Chondrocyte (in vitro differentiated cells): ENCODE measurements at regions not wholly inside any gene's neighbourhood (a gene's known extent, or its start where the extent isn't known, plus 50 kb on each side); places are given as distances from the start of the nearest gene placed in this dataset.

Experiments used
- DNase-seq: peaks from one replicate; pipeline ENCODE4 v3.0.0; 2021; ENCODE audit warnings: mixed read lengths, low spot score
- H3K27ac Mint-ChIP-seq: one replicate; pipeline ENCODE4 v1.8.0; 2021; ENCODE audit warnings: mild to moderate bottlenecking, moderate library complexity, mixed read lengths; ENCODE audit not compliant: unreplicated experiment
- H3K27me3 Mint-ChIP-seq: 2 replicates; pipeline ENCODE4 v1.8.0; 2021; ENCODE audit warnings: low read depth, mixed read lengths
- H3K36me3 Mint-ChIP-seq: 2 replicates; pipeline ENCODE4 v1.8.0; 2021; ENCODE audit warnings: low read depth, mixed read lengths
- H3K4me1 Mint-ChIP-seq: 2 replicates; pipeline ENCODE4 v1.8.0; 2021; ENCODE audit warnings: low read depth, mild to moderate bottlenecking, mixed read lengths
- H3K4me3 Mint-ChIP-seq: one replicate; pipeline ENCODE4 v1.8.0; 2021; ENCODE audit warnings: mild to moderate bottlenecking, moderate library complexity, mixed read lengths; ENCODE audit not compliant: unreplicated experiment
- H3K9me3 Mint-ChIP-seq: 2 replicates; pipeline ENCODE4 v1.8.0; 2021; ENCODE audit warnings: low read depth, mixed read lengths
- CTCF ChIP-seq: fragments of 200-600 bp; sonication (generic); IDR thresholded peaks from 2 replicates; pipeline ENCODE4 v1.5.0; 2021; ENCODE audit warnings: antibody characterized with exemption, mild to moderate bottlenecking, moderate library complexity

- no peaks in the 10 kb centered on the region for H3K36me3 Mint-ChIP-seq
- no peaks in the 10 kb centered on the region for H3K4me1 Mint-ChIP-seq
- H3K27ac Mint-ChIP-seq = no peak overlapping the region
- no peak overlapping the region for H3K4me3 Mint-ChIP-seq
- no peaks in the 10 kb centered on the region for H3K9me3 Mint-ChIP-seq
- no peak for TF ChIP-seq CTCF
- DNase-seq = no peak
- H3K27me3 Mint-ChIP-seq = no peaks in the 10 kb centered on the region
These were observed 76.8 kb upstream of the EPC2 start for GRCh38 chr2:148567716-148568115.

GRCh38 chr2:148568597-148568996 is 76.0 kb upstream of the EPC2 start:
- H3K9me3 Mint-ChIP-seq = no peaks in the 10 kb centered on the region
- no peaks in the 10 kb centered on the region for H3K27me3 Mint-ChIP-seq
- no peak for TF ChIP-seq CTCF
- no peak overlapping the region for H3K4me3 Mint-ChIP-seq
- H3K4me1 Mint-ChIP-seq = no peaks in the 10 kb centered on the region
- H3K36me3 Mint-ChIP-seq = no peaks in the 10 kb centered on the region
- H3K27ac Mint-ChIP-seq = no peak overlapping the region
- DNase-seq = no peak

GRCh38 chr2:148569221-148569620 is 75.3 kb upstream of the EPC2 start:
- no peak for TF ChIP-seq CTCF
- no peak overlapping the region for H3K4me3 Mint-ChIP-seq
- no peak overlapping the region for H3K27ac Mint-ChIP-seq
- no peak for DNase-seq
- H3K9me3 Mint-ChIP-seq = no peaks in the 10 kb centered on the region
- no peaks in the 10 kb centered on the region for H3K27me3 Mint-ChIP-seq
- H3K36me3 Mint-ChIP-seq = no peaks in the 10 kb centered on the region
- H3K4me1 Mint-ChIP-seq = no peaks in the 10 kb centered on the region

GRCh38 chr2:148570989-148571388 is 73.6 kb upstream of the EPC2 start:
- TF ChIP-seq CTCF = no peak
- H3K9me3 Mint-ChIP-seq = no peaks in the 10 kb centered on the region
- H3K4me3 Mint-ChIP-seq = no peak overlapping the region
- no peak for DNase-seq
- no peaks in the 10 kb centered on the region for H3K27me3 Mint-ChIP-seq
- H3K4me1 Mint-ChIP-seq = no peaks in the 10 kb centered on the region
- no peak overlapping the region for H3K27ac Mint-ChIP-seq
- no peaks in the 10 kb centered on the region for H3K36me3 Mint-ChIP-seq

- no peaks in the 10 kb centered on the region for H3K36me3 Mint-ChIP-seq
- H3K27ac Mint-ChIP-seq = no peak overlapping the region
- no peak for DNase-seq
- no peaks in the 10 kb centered on the region for H3K9me3 Mint-ChIP-seq
- no peak for TF ChIP-seq CTCF
- no peak overlapping the region for H3K4me3 Mint-ChIP-seq
- H3K27me3 Mint-ChIP-seq = no peaks in the 10 kb centered on the region
- peaks cover 12% of the 10 kb centered on the region for H3K4me1 Mint-ChIP-seq
These were observed 66.6 kb upstream of the EPC2 start for GRCh38 chr2:148577845-148578492.
